Effector memory CD8-positive, alpha-beta T cell (primary cell): ENCODE measurements at regions not wholly inside any gene's neighbourhood (a gene's known extent, or its start where the extent isn't known, plus 50 kb on each side); places are given as distances from the start of the nearest gene placed in this dataset.

Source experiments
- ATAC-seq: fragments of 150-1000 bp; cut with Tn5 transposase; replicated peaks from 2 replicates; pipeline ENCODE4 v1.10.0; 2021; ENCODE audit warnings: mild to moderate bottlenecking, moderate library complexity
- DNase-seq, 3 experiments: peaks; one replicate each; pipeline ENCODE4 v3.0.0; 2021
- H3K27ac Mint-ChIP-seq, 2 donors: one replicate each; pipeline ENCODE4 v1.8.0; 2022; ENCODE audit warnings: mild to moderate bottlenecking in 2 of 2, mixed read lengths in 2 of 2, moderate library complexity in 2 of 2
- H3K27me3 Mint-ChIP-seq, 2 donors: one replicate each; pipeline ENCODE4 v1.8.0; 2022; ENCODE audit warnings: mixed read lengths in 2 of 2
- H3K36me3 Mint-ChIP-seq: one replicate; pipeline ENCODE4 v1.8.0; 2022; ENCODE audit warnings: mild to moderate bottlenecking, moderate library complexity, mixed read lengths; ENCODE audit not compliant: insufficient read depth
- H3K4me1 Mint-ChIP-seq, 2 donors: one replicate each; pipeline ENCODE4 v1.8.0; 2022; ENCODE audit warnings: low read depth in 2 of 2, mixed read lengths in 2 of 2
- H3K4me3 Mint-ChIP-seq, 2 donors: one replicate each; pipeline ENCODE4 v1.8.0; 2022; ENCODE audit warnings: mild to moderate bottlenecking in 2 of 2, mixed read lengths in 2 of 2, moderate library complexity in 2 of 2
- H3K9me3 Mint-ChIP-seq, 2 donors: one replicate each; pipeline ENCODE4 v1.8.0; 2022; ENCODE audit warnings: mixed read lengths in 2 of 2

DNA sequence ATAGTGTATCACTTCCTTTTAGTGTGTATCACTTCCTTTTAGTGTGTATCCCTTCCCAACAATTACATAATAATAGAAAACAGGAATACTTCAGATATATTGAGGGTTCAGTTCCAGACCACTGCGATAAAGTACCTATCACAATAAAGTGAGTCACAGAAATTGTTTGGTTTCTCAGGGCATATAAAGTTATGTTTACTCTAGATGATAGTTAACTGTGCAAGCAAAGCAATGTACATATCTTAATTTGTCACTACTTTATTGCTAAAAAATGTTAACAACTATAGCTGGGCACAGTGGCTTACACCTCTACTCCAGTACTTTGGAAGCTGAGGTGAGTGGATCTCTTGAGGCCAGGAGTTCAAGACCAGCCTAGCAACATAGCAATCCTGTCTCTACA lies 938.4 kb downstream of the CCSER2 start:
- Mint-ChIP-seq H3K36me3 (no peaks in the 10 kb centered on the region), H3K4me3 (no peak overlapping the region), H3K27ac (no peak overlapping the region), H3K9me3 (peaks cover 2 to 16% of the 10 kb centered on the region in 2 donors), H3K4me1 (no peaks in the 10 kb centered on the region), H3K27me3 (no peaks in the 10 kb centered on the region)
- DNase-seq (no peak), ATAC-seq (no peak)

DNA sequence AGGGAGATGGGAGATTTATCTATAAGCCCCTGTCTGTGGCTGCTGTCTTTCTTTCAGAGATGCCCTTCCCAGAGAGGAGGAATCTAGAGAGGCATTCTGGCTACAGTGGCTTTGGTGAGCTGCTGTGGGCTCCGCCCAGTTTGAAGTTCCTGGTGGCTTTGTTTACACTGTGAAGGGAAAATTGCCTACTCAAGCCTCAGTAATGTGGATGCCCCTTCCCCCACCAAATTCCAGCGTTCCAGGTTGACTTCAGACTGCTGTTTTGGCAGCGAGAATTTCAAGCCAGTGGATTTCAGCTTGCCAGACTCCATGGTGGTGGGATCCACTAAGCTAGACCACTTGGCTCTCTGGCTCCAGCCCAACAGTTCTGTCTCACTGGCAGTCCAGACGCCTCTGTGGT lies 951.6 kb downstream of the CCSER2 start:
- no peak for DNase-seq
- Mint-ChIP-seq H3K4me3 (no peak overlapping the region), H3K9me3 (no peaks in the 10 kb centered on the region), H3K27me3 (no peaks in the 10 kb centered on the region), H3K36me3 (no peaks in the 10 kb centered on the region), H3K4me1 (no peaks in the 10 kb centered on the region), H3K27ac (no peak overlapping the region)
- ATAC-seq, result no peak

DNA sequence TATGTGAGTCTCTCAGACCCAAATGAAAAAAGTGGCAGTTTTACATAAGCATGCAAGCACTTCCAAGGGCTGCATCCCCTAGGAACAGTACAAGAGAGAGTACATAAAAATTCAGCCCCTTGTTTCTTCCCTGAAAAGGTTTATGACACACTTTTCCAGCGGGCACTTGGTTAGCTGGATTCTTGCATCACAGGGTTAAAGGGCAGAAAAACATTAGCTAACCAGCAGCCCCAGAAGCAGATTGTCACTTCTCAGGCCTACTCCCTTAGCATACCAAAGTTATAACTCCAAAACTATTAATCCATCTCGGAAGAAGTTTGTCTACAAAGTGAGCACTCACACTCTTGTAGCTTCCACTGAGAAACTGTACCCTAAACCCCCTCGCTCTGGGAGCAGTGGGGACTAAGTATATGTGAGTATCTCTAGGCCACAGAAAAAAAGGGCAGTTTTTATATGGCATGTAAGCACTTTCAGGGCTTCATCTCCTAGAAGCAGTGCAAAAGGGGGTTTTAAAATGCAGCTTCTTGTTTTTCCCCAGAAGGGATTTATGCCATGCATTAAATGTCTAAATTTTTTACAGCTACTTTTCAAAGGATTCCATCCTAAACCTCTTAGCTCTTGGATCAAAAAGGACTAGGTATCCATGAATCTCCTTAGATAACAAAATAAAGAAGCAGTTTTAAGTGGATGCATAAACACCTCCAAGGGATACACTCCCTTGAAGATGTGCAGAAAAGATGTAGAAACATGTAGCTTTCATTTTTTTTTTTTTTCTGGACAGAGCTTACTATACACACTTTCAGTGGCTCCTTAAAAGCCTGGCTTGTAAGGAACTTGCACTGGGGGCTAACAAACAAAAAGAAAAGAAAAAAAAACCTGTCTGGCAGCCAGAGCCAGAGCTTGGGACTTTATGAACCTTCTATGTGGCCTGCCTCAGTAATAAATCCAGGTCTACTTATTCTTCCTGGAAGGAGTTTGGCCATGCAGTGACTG lies 956.7 kb downstream of the CCSER2 start:
- no peaks in the 10 kb centered on the region for H3K27me3 Mint-ChIP-seq
- no peak overlapping the region for H3K4me3 Mint-ChIP-seq
- no peak for DNase-seq
- H3K9me3 Mint-ChIP-seq, result peaks cover 1 to 7% of the 10 kb centered on the region in 2 donors
- no peaks in the 10 kb centered on the region for H3K36me3 Mint-ChIP-seq
- no peaks in the 10 kb centered on the region for H3K4me1 Mint-ChIP-seq
- no peak for ATAC-seq
- H3K27ac Mint-ChIP-seq, result no peak overlapping the region

DNA sequence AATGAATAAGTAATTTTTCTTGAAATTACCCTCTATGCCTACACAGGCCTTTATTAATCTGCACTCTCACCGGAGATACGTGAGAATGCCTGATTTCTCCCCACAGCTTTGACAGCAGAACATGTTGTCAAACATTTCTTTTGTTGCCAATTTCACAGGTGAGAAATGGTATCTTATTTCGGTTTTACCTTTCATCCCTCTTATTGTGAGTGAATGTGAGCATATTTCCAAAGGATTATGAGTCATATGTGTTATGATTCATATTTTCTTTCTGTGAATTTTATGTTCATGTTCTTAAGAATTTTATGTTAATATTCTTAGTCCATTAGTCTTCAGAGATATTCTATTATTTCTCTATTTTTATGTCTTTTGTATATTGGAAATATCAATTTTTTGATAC lies 965.1 kb downstream of the CCSER2 start:
- Mint-ChIP-seq H3K4me3 (no peak overlapping the region), H3K27me3 (no peaks in the 10 kb centered on the region), H3K9me3 (no peaks in the 10 kb centered on the region), H3K4me1 (no peaks in the 10 kb centered on the region), H3K27ac (no peak overlapping the region), H3K36me3 (no peaks in the 10 kb centered on the region)
- ATAC-seq, result no peak
- DNase-seq, result no peak

DNA sequence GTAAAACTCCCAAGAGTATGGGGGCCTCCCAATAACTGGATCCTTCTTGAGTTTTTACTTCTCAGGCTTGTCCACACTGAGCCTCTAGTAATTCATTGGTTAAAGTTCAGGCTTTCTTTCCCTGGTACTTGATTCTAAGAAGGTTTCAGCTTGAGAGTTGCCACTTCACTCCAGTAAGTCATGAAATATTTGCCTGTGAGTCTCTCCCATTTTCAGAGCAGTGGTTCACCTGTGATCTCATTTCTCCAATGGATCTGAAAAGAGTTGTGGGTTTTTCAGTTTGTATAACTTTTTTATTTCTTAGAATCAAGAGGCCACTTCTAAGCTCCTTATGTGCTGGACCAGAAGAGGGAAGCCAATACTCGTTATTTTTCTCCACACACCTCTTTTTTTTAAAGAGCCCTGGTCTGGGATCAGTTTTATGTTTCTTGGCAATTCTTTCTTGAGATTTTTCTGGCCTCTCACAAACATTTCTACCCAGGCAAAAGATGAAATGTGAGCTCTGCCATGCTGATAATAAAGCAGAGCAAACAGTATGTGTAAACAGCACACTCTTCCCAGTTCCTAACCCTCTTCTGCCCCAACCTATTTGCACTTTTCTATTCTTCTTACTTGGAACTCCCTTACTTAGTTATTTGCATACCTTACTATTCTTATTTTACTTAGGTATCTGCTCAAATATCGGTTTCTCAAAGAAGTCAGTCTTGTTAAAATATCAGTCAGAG lies 983.4 kb downstream of the CCSER2 start:
- H3K4me1 Mint-ChIP-seq, result no peaks in the 10 kb centered on the region
- H3K27me3 Mint-ChIP-seq, result no peaks in the 10 kb centered on the region
- H3K9me3 Mint-ChIP-seq, result peaks cover 2 to 5% of the 10 kb centered on the region in 2 donors
- H3K27ac Mint-ChIP-seq, result no peak overlapping the region
- DNase-seq (no peak), ATAC-seq (no peak)
- no peak overlapping the region for H3K4me3 Mint-ChIP-seq
- H3K36me3 Mint-ChIP-seq, result no peaks in the 10 kb centered on the region

DNA sequence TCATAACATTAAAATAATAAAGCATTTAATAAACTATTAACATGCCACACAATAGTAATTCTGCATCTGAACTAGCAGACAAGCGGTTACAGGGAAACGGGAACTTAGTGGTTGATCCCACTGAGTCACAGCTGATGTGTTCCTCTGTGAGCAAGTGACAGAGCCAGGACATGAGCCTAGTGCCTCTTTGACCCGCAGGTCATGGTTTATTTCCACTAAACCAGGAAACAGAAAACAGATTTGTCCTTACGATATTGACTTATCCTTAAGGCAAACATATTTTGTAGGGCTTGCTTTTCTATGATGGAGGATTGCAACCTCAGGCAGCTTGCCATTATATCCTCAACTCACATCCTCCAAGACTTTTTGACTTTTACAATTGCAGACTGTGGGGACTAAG lies 987.3 kb downstream of the CCSER2 start:
- ATAC-seq (no peak), DNase-seq (no peak)
- Mint-ChIP-seq H3K4me3 (no peak overlapping the region), H3K9me3 (peaks cover 4 to 17% of the 10 kb centered on the region in 2 donors), H3K27me3 (no peaks in the 10 kb centered on the region), H3K36me3 (no peaks in the 10 kb centered on the region), H3K27ac (no peak overlapping the region), H3K4me1 (no peaks in the 10 kb centered on the region)

DNA sequence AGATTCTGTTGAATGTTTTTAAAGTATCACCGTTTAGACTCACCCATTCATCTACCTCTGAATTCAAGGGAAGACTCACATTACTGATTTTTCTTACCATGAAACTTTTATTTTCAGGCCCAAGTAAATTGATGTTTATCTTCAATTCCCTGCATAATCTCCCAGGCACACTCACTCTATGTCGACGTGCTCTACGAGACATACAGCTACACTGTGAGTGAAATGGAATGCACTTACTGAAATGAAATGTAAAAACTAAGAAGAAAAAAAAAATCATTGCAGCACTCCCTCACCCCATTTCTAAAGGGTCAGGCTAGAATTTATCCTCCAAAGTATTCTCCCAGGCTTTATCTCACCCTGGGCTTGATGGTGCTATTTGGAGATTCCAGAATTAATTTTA lies 987.9 kb downstream of the CCSER2 start:
- H3K27ac Mint-ChIP-seq, result no peak overlapping the region
- H3K27me3 Mint-ChIP-seq, result no peaks in the 10 kb centered on the region
- H3K4me1 Mint-ChIP-seq, result no peaks in the 10 kb centered on the region
- peaks cover 4 to 17% of the 10 kb centered on the region in 2 donors for H3K9me3 Mint-ChIP-seq
- H3K36me3 Mint-ChIP-seq, result no peaks in the 10 kb centered on the region
- H3K4me3 Mint-ChIP-seq, result no peak overlapping the region
- DNase-seq, result no peak
- no peak for ATAC-seq

DNA sequence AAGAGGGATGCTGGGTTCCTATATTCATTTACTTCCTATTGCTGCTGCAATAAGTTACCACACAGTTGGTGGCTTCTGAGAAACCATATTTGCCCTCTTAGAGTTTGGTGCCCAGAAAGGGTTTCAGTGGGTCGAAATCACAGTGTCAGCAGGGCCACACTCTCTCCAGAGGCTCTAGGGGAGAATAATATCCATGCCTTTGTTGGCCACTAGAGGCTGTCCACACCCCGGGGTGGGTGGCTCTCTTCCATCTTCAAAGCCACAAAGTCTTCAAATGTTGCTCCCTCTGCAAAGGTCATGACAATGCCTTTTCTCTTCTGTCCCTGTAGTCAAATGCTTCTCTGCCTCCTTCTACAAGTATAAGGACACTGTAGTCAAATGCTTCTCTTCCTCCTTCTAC lies 989.4 kb downstream of the CCSER2 start:
- H3K36me3 Mint-ChIP-seq, result no peaks in the 10 kb centered on the region
- H3K4me1 Mint-ChIP-seq, result no peaks in the 10 kb centered on the region

DNA sequence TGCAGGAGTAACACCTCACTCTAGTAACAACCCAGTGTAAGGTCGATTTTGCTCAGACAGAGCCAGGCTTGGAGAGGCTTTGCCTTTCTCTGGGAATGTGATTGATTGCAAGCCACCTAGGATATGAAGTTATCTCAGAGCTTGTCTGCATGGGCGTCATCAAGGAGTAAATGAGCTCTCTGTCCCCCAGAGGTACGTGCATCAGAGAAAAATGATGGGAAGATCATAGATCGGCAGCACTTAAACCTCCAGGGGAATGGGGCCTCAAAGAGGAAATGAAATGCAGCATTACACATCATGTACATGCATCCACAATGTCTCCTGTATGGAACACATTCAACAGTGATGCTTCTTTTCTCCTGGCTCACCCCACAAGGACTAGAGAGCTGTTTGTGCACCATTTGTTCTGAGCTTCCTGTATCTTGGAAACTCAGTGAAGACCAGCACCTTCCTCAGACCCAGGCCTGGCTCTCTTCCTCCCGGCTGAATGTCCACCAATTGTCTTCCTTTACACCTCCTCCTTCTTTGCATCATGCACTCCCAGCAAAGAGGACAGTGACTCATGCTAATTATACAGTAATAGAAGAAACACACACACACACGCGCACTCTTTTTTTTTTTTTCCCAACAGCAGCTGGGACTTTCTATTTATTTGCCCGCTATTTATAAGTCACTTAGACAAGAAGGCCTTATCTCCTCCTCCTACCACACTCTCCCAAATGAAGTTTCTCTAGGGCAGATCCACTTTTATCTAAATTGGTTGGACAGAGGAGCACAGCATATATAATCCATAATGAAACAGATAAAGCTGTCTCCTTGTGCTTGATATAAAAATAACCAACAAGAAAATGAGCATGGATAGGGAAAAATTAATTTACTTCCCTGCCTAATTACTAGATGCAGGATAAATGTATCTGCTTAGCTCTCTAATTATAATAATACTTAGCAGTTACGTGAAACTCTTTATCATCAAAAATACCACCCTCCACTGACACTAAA lies 990.7 kb downstream of the CCSER2 start:
- Mint-ChIP-seq H3K4me3 (no peak overlapping the region), H3K36me3 (no peaks in the 10 kb centered on the region), H3K4me1 (no peaks in the 10 kb centered on the region), H3K27me3 (no peaks in the 10 kb centered on the region), H3K9me3 (peaks cover 8 to 17% of the 10 kb centered on the region in 2 donors), H3K27ac (no peak overlapping the region)
- ATAC-seq, result no peak
- no peak for DNase-seq

More for the DNA sequence above, 989.4 kb downstream of the CCSER2 start:
- Mint-ChIP-seq H3K9me3 (peaks cover 4 to 17% of the 10 kb centered on the region in 2 donors), H3K27me3 (no peaks in the 10 kb centered on the region), H3K27ac (no peak overlapping the region), H3K4me3 (no peak overlapping the region)
- ATAC-seq (no peak), DNase-seq (no peak)

DNA sequence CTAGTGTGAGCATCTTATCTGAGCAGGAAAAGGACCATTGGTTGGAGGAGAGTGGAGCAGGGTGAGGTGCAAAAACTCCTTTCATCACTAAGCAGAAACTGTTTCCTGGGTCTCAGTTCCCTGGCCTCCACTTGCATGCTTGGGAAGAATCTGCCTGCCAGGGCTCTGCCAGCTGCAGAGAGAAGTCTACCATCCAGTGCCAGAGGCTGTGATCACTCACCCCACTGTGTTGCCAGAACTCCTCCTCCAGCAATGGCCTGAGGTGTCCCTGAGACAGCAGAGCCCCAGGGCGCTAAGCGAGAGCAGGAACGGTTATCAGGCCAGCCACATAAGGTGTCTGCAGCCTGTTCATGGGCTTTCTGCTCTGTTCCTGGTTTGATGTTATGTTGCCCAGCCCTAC lies 991.4 kb downstream of the CCSER2 start:
- no peaks in the 10 kb centered on the region for H3K4me1 Mint-ChIP-seq
- no peaks in the 10 kb centered on the region for H3K27me3 Mint-ChIP-seq
- no peaks in the 10 kb centered on the region for H3K36me3 Mint-ChIP-seq
- ATAC-seq, result no peak
- DNase-seq, result no peak
- peaks cover 8 to 17% of the 10 kb centered on the region in 2 donors for H3K9me3 Mint-ChIP-seq
- no peak overlapping the region for H3K27ac Mint-ChIP-seq
- H3K4me3 Mint-ChIP-seq, result no peak overlapping the region

DNA sequence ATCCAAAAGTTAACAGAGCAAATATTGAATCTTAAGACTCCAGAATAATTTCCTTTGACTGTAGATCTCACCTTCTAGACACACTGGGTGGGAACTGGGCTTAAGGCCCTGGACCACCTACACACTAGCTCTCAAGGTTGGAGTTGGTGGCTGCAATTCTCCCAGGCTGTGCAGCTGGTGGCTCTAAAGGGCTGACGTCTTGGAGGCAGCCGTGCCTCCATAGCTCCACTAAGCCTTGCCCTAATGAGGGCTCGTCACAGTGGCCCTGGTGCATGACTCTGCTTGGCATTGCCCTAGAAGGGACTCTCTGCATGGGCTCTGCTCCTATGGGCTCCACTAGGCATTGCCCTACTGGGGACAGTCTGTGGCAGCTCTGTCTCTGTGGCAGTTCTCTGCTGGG lies 1005.2 kb downstream of the CCSER2 start:
- ATAC-seq (no peak), DNase-seq (no peak)
- no peaks in the 10 kb centered on the region for H3K4me1 Mint-ChIP-seq
- no peaks in the 10 kb centered on the region for H3K9me3 Mint-ChIP-seq
- no peak overlapping the region for H3K27ac Mint-ChIP-seq
- no peaks in the 10 kb centered on the region for H3K36me3 Mint-ChIP-seq
- no peak overlapping the region for H3K4me3 Mint-ChIP-seq
- no peaks in the 10 kb centered on the region for H3K27me3 Mint-ChIP-seq

DNA sequence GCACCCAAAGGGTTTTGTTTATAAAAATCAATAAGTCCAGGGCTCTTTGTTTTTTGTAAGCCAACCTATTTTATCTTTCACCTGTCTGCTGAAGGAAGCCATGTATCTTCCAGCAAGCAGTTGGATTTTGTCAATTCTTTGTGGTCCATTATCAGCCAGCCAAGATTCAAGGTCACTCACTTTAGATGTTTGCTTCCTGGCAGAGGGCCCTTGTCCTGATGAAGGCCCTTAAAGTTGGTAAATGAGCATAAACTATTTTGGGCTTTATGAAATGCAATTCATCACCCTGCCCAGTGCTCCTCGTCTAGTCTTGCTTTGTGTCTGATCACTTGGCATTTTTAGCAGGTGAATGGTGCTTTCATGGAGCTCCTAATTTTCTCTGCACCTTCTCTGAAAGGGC lies 1004.2 kb downstream of the GRID1 start:
- no peaks in the 10 kb centered on the region for H3K27me3 Mint-ChIP-seq
- H3K27ac Mint-ChIP-seq, result no peak overlapping the region
- H3K9me3 Mint-ChIP-seq, result no peaks in the 10 kb centered on the region
- ATAC-seq (no peak), DNase-seq (no peak)
- no peaks in the 10 kb centered on the region for H3K4me1 Mint-ChIP-seq
- H3K36me3 Mint-ChIP-seq, result no peaks in the 10 kb centered on the region
- H3K4me3 Mint-ChIP-seq, result no peak overlapping the region
